SK-MEL-5 (cell line): ENCODE measurements at regions not wholly inside any gene's neighbourhood (a gene's known extent, or its start where the extent isn't known, plus 50 kb on each side); places are given as distances from the start of the nearest gene placed in this dataset.
"Not testable (repeated sequence)": the region's sequence is repeated elsewhere in the genome, so short reads cannot be mapped to it uniquely, and the experiment has no call there.

ENCODE experiments used
- DNase-seq: peaks from one replicate; pipeline ENCODE4 v3.0.0-alpha.2; 2016; ENCODE audit warnings: low read depth, low spot score
- in situ Hi-C: cut with HindIII; loops from 2 replicates; pipeline ENCODE4 v1.10.0; 2016; ENCODE audit warnings: low sequenced_read_pairs, high pct_unique_total_duplicates, low pct_unique_long_range_greater_than_20kb

DNA sequence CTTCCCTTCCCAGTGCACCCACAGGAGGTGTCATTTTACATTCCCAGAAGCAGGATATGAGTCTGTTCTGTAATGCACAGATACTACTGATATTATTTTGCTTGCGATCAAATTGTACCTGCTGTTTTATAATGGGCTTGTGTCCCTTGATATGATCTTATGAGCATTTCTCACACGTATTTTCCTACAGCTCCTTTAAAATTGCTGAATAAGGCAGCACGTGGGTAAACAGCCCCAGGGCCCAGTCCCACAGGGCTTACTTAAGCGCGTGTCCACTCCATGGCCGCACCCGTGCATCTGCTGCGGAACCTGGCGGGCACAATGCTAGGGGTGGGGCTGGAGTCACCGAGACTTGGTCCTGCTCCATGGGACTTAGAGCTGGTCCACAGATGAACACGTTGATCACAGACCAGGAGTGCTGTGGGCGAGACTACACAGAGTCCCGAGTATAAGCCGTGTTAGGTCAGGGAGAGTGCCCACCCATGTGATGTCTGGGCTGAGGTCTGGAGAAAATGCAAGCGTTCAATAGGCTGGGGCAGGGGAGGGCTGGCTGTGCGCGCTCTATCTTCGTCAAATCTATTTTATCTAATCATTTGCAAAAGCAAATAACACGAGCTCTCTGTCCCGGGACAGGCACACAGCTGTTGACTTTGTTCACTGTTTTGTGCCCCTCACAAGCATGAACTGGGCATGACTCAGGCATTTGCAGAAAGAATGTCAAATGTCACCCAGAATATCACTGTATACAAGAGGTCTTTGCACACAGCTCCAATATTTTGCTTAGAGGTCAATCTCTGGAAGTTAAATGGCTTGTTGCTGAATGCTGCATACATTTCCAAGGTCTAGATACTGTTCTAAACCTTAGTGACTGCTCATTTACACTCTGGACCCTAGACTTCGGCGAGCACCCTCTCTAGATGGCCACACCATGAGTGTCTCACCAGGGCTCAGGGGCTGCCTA lies 119.3 kb downstream of the CRYAA start:
- peak; percentile 52 for DNase-seq
- in situ Hi-C loops, result no loop called here

- DNase-seq, result no peak
- in situ Hi-C loops, result no loop called here
Observed at GRCh38 chr21:43287111-43287760, 118.4 kb downstream of the CRYAA start.

DNA sequence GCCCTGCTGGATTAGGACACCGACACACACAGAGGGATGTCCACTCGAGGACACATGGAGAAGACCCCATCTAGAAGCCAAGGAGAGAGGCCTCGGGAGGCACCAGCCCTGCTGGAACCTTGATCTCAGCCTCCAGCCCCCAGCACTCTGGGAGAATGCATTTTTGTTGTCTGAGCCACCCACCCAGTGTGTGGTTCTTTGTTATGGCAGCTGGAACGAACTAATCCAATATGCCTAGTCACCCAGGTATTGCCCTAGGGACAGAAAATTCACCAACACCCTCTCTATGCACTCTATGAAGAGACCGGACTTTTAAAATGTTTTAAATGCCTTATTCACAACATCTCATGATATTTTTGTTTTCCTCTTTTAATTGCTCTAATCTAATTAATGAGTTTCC lies 117.4 kb downstream of the CRYAA start:
- in situ Hi-C loops, result no loop called here
- no peak for DNase-seq

- no peak for DNase-seq
- in situ Hi-C loops, result no loop called here
Observed at GRCh38 chr21:43284700-43285099, 115.9 kb downstream of the CRYAA start.

DNA sequence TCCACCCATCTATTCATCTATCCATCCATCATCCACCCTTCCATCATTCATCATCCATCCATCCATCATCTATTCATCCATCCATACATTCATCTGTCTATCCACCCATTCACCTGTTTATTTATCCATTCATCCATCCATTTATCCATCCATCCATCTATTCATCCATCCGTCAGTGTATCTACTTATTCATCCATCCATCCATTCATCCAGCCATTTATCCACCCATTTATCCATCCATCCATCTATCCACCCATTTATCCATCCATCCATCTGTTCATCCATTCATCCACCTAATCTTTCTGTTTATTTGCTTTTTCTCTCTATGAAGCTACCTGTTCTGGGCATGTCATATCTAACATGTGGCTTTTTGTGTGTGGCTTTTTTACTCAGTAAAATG lies 115.4 kb downstream of the CRYAA start:
- DNase-seq, result no peak
- in situ Hi-C loops, result no loop called here

GRCh38 chr21:43283925-43284221 lies 115.1 kb downstream of the CRYAA start:
- in situ Hi-C loops, result not testable (repeated sequence)

DNA sequence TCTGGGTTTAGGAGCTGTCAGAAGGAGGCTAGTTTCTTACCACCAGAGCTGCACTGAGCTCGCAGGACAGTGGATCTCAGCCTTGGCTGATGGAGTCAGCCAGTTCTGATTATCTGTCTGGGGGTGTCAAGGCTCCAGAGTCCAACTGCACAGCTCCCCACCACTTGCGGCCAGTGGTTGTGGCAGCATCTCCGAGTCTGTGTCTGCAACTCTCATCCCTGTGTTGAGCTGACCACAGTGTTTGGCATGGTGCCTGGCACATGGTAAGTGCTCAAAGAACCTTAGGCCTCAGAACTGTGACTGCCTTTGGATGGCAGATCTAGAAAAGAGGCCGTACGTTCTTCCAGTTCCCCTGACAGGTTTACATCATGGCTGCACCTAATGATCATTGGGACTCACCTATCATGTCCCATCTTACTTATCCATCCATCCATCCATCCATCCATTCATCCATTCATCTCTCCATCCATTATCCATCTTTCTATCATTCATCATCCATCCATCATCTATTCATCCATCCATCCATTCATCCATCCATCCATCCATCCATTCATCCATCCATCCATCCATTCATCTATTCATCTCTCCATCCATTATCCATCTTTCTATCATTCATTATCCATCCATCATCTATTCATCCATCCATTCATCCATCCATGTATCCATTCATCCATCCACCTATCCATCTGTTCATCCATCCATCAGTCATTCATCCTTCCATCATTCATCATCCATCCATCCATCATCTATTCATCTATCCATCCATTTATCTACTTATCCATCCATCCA lies 114.5 kb downstream of the CRYAA start:
- in situ Hi-C loops, result no loop called here
- no peak for DNase-seq

More at GRCh38 chr21:43283925-43284221, 115.1 kb downstream of the CRYAA start:
- DNase-seq, result not testable (repeated sequence)

GRCh38 chr21:43282358-43283120 lies 113.7 kb downstream of the CRYAA start:
- no peak for DNase-seq
- in situ Hi-C loops, result no loop called here

DNA sequence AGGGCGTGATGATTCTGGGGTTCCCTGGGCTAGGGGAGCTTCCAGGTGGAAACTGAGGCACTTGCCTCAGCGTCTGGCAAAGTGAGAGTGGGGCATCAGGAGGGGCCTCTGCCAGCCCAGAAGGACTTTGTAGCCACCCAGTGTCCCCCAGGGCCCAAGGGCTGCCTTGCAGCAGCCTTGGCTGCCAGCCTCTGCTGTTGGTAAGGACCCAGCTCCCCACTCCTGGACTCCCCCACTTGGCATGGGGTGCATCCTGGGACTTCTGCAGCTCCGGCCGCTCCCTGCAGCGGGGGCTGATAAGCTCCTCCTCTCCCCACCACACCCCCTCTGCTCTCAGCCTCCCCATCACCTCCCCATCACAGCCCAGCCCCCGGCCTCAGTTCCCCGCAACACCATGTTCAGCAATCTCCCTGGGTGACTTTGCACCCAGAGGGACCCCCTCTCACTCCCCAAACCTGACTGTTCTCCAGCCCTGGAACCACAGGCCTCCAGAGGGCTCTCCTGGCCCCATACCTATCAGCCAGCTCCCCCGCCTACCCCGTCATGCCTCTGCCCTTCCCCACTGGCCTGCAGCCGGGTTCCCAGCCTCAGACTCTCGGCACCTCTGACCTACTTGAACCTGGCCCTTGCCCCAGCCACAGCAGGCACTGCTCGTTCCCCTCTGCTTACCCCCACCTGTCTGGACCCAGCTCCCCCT lies 113.0 kb downstream of the CRYAA start:
- DNase-seq, result no peak
- in situ Hi-C loops, result no loop called here

DNA sequence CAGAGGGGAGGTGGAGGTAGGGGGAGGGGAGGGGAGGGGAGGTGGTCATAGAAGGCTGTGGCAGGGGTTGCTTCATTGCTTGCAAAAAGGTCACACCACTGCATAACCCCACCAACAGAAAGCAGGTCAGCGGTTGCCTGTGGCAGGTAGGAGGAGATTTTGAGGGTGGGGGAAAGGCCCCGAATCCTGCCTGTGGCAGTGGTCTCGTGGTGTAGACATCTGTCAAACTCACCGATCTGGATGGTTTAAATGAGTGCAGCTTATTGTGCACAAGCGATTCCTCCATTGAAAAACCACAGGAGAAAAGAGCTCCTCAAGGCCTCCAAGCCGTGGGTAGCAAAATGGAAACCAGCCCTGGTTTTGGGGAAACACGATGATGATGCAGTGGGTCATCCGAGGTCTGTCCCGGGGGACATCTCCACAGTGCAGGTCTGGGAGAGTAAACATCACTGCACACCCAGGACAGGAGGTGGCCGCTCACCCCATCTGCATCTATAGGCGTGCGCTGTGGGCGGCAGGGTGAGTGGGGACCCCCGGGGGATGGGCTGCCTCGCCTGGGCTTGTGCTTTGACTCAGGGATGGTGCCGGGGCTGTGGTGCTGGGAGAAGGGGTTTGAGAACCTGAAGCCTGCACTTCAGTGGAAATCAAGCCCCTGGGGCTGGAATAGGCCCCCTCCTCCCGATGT lies 112.3 kb downstream of the CRYAA start:
- DNase-seq, result no peak
- in situ Hi-C loops, result no loop called here

DNA sequence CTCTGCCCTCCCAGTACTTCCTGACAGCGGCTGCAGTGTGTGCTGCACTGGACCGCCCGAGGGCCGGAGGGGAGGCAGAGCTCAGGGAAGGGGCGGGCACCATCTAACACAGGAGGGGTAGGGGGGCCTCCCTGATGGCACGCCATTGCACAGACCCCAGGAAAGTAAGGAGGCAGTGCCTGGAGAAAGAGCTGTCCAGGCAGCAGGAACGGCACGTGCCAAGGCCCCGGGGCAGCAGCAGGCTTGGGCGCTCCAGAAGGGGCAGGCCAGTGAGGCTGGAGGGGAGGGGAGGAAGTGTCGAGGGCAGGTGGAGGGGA lies 110.7 kb downstream of the CRYAA start:
- no peak for DNase-seq
- in situ Hi-C loops, result no loop called here

DNA sequence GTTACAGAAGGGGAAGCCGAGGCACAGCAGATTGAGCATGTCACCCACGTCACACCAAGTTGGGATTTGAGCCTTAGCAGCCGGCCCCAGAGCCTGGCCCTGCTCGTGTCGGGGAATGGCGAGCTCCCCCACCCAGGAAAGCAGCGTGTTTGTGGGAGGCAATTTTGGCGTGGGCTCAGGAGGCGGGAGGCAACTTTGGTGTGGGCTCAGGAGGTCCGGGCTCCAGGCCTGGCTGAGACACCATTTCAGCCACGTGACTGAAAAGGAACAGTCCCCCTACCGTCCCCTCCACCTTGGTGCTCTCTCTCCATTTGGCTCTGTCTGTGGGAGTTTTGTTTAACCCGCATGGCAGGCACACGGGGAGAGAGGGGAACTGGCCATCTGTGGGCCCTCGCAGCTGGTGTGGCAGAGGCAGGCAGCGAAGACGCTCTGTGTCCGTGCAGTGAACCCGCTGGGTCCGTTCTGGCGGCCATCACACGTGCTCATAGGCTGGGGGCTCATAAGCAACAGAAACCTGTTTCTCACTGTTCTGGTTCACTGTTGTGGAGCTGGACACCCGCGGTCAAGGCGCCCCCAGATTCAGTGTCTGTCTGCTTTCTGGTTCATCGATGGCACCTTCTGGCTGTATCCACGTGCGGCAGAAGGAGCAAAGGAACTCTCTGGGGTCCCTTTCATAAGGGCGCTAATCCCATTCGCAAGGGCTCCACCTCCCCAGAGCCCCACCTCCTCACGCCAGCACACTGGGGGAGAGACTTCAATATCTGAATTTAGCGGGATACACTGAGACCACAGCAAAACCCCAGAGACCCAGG lies 110.2 kb downstream of the CRYAA start:
- in situ Hi-C loops, result no loop called here
- DNase-seq, result no peak

DNA sequence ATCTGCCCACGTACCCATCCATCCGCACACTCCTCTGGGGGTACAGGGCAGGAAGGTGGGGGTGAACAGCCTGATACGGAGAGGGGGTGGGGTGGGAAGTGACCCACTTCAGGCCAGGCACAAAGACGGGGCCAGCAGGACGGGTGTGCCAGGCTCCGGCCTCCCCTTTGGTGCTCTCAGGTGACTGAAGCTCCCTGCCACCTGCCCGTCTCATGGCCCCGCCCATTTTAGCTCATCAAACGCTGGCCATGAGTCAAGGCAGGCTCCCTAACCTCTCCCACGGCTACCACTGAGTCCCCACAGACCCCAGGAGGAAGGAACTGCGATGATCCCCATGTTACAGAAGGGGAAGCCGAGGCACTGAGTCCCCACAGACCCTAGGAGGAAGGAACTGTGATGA lies 109.6 kb downstream of the CRYAA start:
- in situ Hi-C loops, result no loop called here

DNA sequence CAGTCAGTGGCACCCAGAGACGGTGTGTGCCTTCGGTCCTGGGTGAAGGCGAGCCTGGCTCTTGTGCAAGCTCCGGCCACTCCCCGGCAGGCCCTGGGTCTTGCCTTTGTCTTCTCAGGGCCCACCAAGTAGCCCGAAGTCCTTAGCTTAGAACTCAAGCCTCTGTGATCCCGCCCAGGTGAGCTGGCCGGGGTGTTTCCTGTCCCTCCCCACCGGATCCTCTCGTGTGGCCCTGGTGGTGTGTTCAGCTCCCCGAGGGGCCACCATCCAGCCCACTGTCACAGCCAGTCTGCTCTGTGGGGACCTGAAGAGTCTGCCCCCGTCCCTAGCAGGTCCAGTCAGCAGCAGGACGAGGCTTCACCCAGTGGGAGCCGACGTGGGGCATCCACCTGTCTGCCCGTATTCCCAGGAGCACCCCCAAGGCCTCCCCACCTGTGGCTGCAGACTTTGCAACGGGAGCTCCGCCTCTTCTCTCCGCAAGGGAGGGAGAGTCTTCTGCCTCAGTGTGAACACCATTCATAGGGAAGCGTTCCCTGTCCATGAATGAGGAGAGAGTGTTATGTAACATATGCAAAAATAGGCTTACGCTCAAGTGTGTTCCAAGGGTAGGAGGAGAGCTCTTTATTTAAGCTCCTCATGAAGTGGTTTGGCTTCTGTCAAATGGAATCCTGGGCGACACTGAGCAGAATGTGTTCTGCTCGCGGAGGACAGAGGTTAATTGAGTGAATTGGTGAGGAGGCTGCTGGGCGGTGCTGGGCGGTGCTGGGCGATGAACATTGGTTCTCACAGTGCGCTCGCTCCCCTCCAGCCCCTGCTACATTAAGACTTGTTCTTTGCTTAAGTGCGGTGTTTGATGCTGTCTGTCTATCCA lies 108.9 kb downstream of the CRYAA start:
- in situ Hi-C loops, result no loop called here
- DNase-seq, result no peak

More for the DNA sequence above, 109.6 kb downstream of the CRYAA start:
- no peak for DNase-seq

DNA sequence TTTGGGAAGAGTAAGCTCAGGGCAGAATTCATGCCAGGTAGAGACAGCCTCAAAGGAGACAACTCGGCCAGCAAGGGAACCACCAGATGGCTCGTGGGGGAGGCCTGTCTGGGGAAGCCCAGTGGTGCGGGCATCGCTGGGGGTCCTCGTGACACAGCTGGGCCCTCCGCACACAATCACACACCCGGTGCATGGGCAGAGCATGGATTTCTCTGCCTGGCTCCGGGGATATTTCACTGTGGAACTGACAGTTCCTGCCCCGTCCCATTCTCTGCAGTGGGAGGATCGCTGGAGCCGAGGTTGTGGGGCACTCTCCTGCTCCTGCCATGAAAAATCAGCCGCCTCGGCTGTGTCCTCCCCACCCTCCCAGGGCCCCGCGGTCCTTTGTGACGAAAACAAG lies 108.0 kb downstream of the CRYAA start:
- in situ Hi-C loops, result no loop called here
- no peak for DNase-seq
